B cell (primary cell): ENCODE measurements at regions not wholly inside any gene's neighbourhood (a gene's known extent, or its start where the extent isn't known, plus 50 kb on each side); places are given as distances from the start of the nearest gene placed in this dataset.

ENCODE experiments used
- ATAC-seq: fragments of 200-7000 bp; cut with Tn5 transposase; one replicate; pipeline ENCODE4 v1.10.0; 2021; ENCODE audit warnings: low read depth, mild to moderate bottlenecking, moderate number of reproducible peaks, moderate library complexity
- CTCF ChIA-PET: fragments of 350-600 bp; sonication (Branson Sonifier 250); formaldehyde crosslinking; loops from one replicate; lab custom pipeline; 2021; ENCODE audit warnings: antibody characterized with exemption, inconsistent platforms; lab: Charles Lee
- POLR2A ChIA-PET: fragments of 350-600 bp; sonication (Branson Sonifier 250); formaldehyde crosslinking; loops from one replicate; lab custom pipeline; 2021; ENCODE audit warnings: antibody characterized with exemption; lab: Charles Lee
- DNase-seq: peaks from one replicate; pipeline ENCODE4 v3.0.0; 2013
- H2AFZ ChIP-seq: 2 replicates; pipeline ENCODE4 v1.6.1; 2012; ENCODE audit warnings: mild to moderate bottlenecking, low read depth, low read length; ENCODE audit not compliant: insufficient read depth, poor library complexity, severe bottlenecking
- H3K27ac ChIP-seq, 2 donors: 1 replicate in 1 of 2; 2 replicates in 1 of 2; pipeline ENCODE4 v1.5.1; 2012 to 2013; ENCODE audit warnings: low read length in 2 of 2, mild to moderate bottlenecking in 2 of 2, moderate library complexity in 1 of 2
- H3K27me3 ChIP-seq, 4 experiments: fragments of 200-600 bp in 1 of 4; sonication (generic) in 1 of 4; replicated peaks in 1 of 4; 1 replicate in 2 of 4; 2 replicates in 2 of 4; pipeline versions ENCODE4 v1.6.1 to v1.7.0; 2013 to 2016; ENCODE audit warnings: low read length in 3 of 4, mild to moderate bottlenecking in 2 of 4, mixed read lengths in 1 of 4, moderate library complexity in 1 of 4; ENCODE audit not compliant: insufficient read depth in 4 of 4, control insufficient read depth in 3 of 4; ENCODE audit errors: control extremely low read depth in 1 of 4
- H3K36me3 ChIP-seq, 2 experiments: replicated peaks in 1 of 2; 1 replicate in 1 of 2; 2 replicates in 1 of 2; pipeline versions ENCODE4 v1.6.1 to v1.7.1; 2013; ENCODE audit warnings: low read length in 1 of 2; ENCODE audit not compliant: insufficient read depth in 2 of 2, control insufficient read depth in 1 of 2; ENCODE audit errors: control extremely low read depth in 1 of 2, extremely low read depth in 1 of 2
- H3K4me1 ChIP-seq, 2 donors: fragments of 200-600 bp in 1 of 2; sonication (generic) in 1 of 2; 1 replicate in 1 of 2; 2 replicates in 1 of 2; pipeline versions ENCODE4 v1.5.1 to v1.6.1; 2013 to 2017; ENCODE audit warnings: low read length in 2 of 2; ENCODE audit not compliant: control insufficient read depth in 2 of 2, insufficient read depth in 2 of 2
- H3K4me2 ChIP-seq: replicated peaks from 2 replicates; pipeline ENCODE3; 2012; ENCODE audit warnings: mild to moderate bottlenecking, low read depth, low read length; ENCODE audit not compliant: poor library complexity, severe bottlenecking
- H3K4me3 ChIP-seq, 5 experiments: fragments of 200-600 bp in 1 of 5; sonication (generic) in 1 of 5; 1 replicate in 3 of 5; 2 replicates in 2 of 5; pipeline versions ENCODE4 v1.5.1 to v1.7.0; 2011 to 2016; ENCODE audit warnings: low read length in 4 of 5, mild to moderate bottlenecking in 4 of 5, low read depth in 2 of 5, control low read depth in 1 of 5, moderate library complexity in 1 of 5; ENCODE audit not compliant: insufficient read depth in 1 of 5; ENCODE audit errors: control extremely low read depth in 1 of 5, extremely low read depth in 1 of 5
- H3K79me2 ChIP-seq: fragments of 200-600 bp; sonication (generic); one replicate; pipeline ENCODE4 v1.6.0; 2016; ENCODE audit warnings: low read length; ENCODE audit not compliant: control insufficient read depth, insufficient read depth
- H3K9ac ChIP-seq: fragments of 200-600 bp; sonication (generic); 2 replicates; pipeline ENCODE4 v1.6.1; 2017; ENCODE audit warnings: mild to moderate bottlenecking, low read length, moderate library complexity
- H3K9me3 ChIP-seq, 3 donors: one replicate each; pipeline versions ENCODE4 v1.6.1 to v1.7.1; 2013; ENCODE audit warnings: low read length in 2 of 3; ENCODE audit not compliant: control insufficient read depth in 2 of 3, insufficient read depth in 1 of 3; ENCODE audit errors: control extremely low read depth in 1 of 3
- H4K20me1 ChIP-seq: 2 replicates; pipeline ENCODE4 v1.6.0; 2012; ENCODE audit warnings: mild to moderate bottlenecking, low read length; ENCODE audit not compliant: insufficient read depth, control insufficient read depth, poor library complexity, severe bottlenecking
- H3K27ac Mint-ChIP-seq: one replicate; pipeline ENCODE4 v1.8.0; 2021; ENCODE audit warnings: mixed read lengths
- H3K27me3 Mint-ChIP-seq: one replicate; pipeline ENCODE4 v1.8.0; 2021; ENCODE audit warnings: mixed read lengths
- H3K4me1 Mint-ChIP-seq: one replicate; pipeline ENCODE4 v1.8.0; 2021; ENCODE audit warnings: mixed read lengths
- H3K4me3 Mint-ChIP-seq: one replicate; pipeline ENCODE4 v1.8.0; 2021; ENCODE audit warnings: mixed read lengths
- H3K9me3 Mint-ChIP-seq: one replicate; pipeline ENCODE4 v1.8.0; 2022; ENCODE audit warnings: mixed read lengths; ENCODE audit not compliant: insufficient read depth
- CTCF ChIP-seq: fragments of 200-600 bp; IDR thresholded peaks from one replicate; pipeline ENCODE4 v1.8.0; 2022; ENCODE audit warnings: antibody characterized with exemption, mild to moderate bottlenecking
- EZH2 ChIP-seq: IDR thresholded peaks from 2 replicates; pipeline ENCODE4 v1.6.1; 2012; ENCODE audit warnings: borderline replicate concordance, low read depth, mild to moderate bottlenecking, moderate library complexity, low read length; ENCODE audit not compliant: insufficient read depth, poor library complexity, severe bottlenecking
- WGBS: methylation state at CpG from one replicate; pipeline ENCODE4 v1.1.5; 2013; ENCODE audit warnings: missing lambda C conversion rate; ENCODE audit not compliant: insufficient coverage; 5-methylcytosine and 5-hydroxymethylcytosine counted together
- intact Hi-C: fragments of 100-400 bp; cut with micrococcal nuclease; formaldehyde crosslinking; loops from one replicate; pipeline ENCODE4 v1.10.0; 2022

DNA sequence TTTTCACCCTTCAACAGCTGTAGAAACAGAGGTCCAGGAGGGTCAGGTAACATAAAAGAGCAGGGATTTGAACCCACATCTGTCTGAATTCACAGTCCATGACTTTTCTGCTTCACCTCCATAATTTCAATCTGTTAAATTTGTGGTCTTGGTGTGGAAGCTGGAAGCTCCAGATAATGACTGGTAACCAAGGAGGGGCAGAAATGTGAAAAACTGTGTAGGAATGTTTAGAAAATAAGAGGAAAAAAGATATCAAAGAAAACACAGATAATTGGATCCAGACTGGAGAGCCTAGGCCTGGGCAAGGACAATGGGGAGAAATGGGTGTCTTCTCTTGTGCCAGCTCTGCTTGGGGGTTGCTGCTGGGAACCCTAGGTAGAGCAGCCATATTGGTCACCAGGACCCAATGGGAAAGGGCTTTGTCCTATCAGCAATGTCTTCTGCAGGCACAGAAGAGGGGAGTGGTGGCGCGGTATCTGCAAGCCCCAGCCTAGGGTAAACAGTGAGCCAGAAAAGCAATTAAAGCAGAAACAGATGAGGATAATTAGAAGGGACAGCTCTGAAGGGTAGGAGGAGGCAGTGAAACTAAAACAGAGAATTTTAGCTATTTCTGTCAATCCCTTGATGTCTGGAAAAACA lies 54.3 kb upstream of the CCDC91 start:
- no peak overlapping the region for H3K4me3 Mint-ChIP-seq
- Histone ChIP-seq H3K4me1 (no peaks in the 10 kb centered on the region), H3K27me3 (no peaks in the 10 kb centered on the region), H2AFZ (no peak overlapping the region), H3K4me2 (no peak overlapping the region), H3K9me3 (no peaks in the 10 kb centered on the region), H3K36me3 (no peaks in the 10 kb centered on the region), H3K4me3 (no peak overlapping the region), H4K20me1 (no peaks in the 10 kb centered on the region), H3K9ac (no peak overlapping the region), H3K79me2 (no peaks in the 10 kb centered on the region), H3K27ac (no peak overlapping the region)
- 100% methylated on average over 2 of the region's 2 CpGs for WGBS
- DNase-seq (no peak), ATAC-seq (no peak)
- CTCF ChIA-PET: no interaction called here
- TF ChIP-seq CTCF (no peak), EZH2 (no peak)
- H3K27ac Mint-ChIP-seq: no peak overlapping the region
- intact Hi-C loops: no loop called here
- H3K9me3 Mint-ChIP-seq: no peaks in the 10 kb centered on the region
- H3K4me1 Mint-ChIP-seq: no peaks in the 10 kb centered on the region
- POLR2A ChIA-PET: no interaction called here
- H3K27me3 Mint-ChIP-seq: no peaks in the 10 kb centered on the region

GRCh38 chr12:28137414-28137813 lies 52.8 kb upstream of the CCDC91 start:
- H3K4me3 Mint-ChIP-seq: no peak overlapping the region
- intact Hi-C loops: no loop called here
- Histone ChIP-seq H3K9ac (no peak overlapping the region), H3K36me3 (no peaks in the 10 kb centered on the region), H3K79me2 (no peaks in the 10 kb centered on the region), H3K4me3 (no peak overlapping the region), H3K4me2 (no peak overlapping the region), H3K27me3 (no peaks in the 10 kb centered on the region), H3K27ac (no peak overlapping the region), H4K20me1 (no peaks in the 10 kb centered on the region), H3K9me3 (no peaks in the 10 kb centered on the region), H2AFZ (no peak overlapping the region), H3K4me1 (no peaks in the 10 kb centered on the region)
- ChIA-PET CTCF (no interaction called here), POLR2A (no interaction called here)
- ATAC-seq (no peak), DNase-seq (no peak)
- H3K27me3 Mint-ChIP-seq: peaks cover 3% of the 10 kb centered on the region
- H3K27ac Mint-ChIP-seq: no peak overlapping the region
- TF ChIP-seq EZH2 (no peak), CTCF (no peak)
- no peaks in the 10 kb centered on the region for H3K9me3 Mint-ChIP-seq
- H3K4me1 Mint-ChIP-seq: no peaks in the 10 kb centered on the region
